Naive thymus-derived CD4-positive, alpha-beta T cell (primary cell): ENCODE measurements at regions not wholly inside any gene's neighbourhood (a gene's known extent, or its start where the extent isn't known, plus 50 kb on each side); places are given as distances from the start of the nearest gene placed in this dataset.

ENCODE experiments used
- ATAC-seq: fragments of 150-1000 bp; cut with Tn5 transposase; 2 replicates; pipeline ENCODE4 v1.10.0; 2021; ENCODE audit warnings: mild to moderate bottlenecking, moderate library complexity
- CTCF ChIA-PET: fragments of 350-600 bp; sonication (Branson Sonifier 250); formaldehyde crosslinking; loops from one replicate; lab custom pipeline; 2021; ENCODE audit warnings: antibody characterized with exemption; lab: Charles Lee
- POLR2A ChIA-PET: fragments of 350-600 bp; sonication (Branson Sonifier 250); formaldehyde crosslinking; loops from one replicate; lab custom pipeline; 2021; ENCODE audit warnings: antibody characterized with exemption, inconsistent platforms; lab: Charles Lee
- DNase-seq, 9 donors: peaks; one replicate each; pipeline versions ENCODE4 v3.0.0 to v3.0.0-alpha.2; 2020 to 2022; ENCODE audit warnings: mixed read lengths in 1 of 9
- H3K27ac ChIP-seq: one replicate; pipeline ENCODE4 v1.7.0; 2013; ENCODE audit warnings: mild to moderate bottlenecking, low read depth, low read length, moderate library complexity
- H3K27me3 ChIP-seq, 2 donors: one replicate each; pipeline ENCODE4 v1.7.0; 2013; ENCODE audit warnings: low read length in 2 of 2, mild to moderate bottlenecking in 2 of 2, moderate library complexity in 2 of 2; ENCODE audit not compliant: control insufficient read depth in 2 of 2, insufficient read depth in 2 of 2
- H3K36me3 ChIP-seq, 3 experiments: 1 replicate in 2 of 3; 2 replicates in 1 of 3; pipeline ENCODE4 v1.7.0; 2013; ENCODE audit warnings: low read length in 3 of 3, mild to moderate bottlenecking in 3 of 3, moderate library complexity in 1 of 3; ENCODE audit not compliant: insufficient read depth in 3 of 3, control insufficient read depth in 2 of 3
- H3K4me1 ChIP-seq, 2 donors: one replicate each; pipeline ENCODE4 v1.7.0; 2013; ENCODE audit warnings: low read length in 2 of 2, mild to moderate bottlenecking in 2 of 2, moderate library complexity in 1 of 2; ENCODE audit not compliant: control insufficient read depth in 2 of 2, insufficient read depth in 2 of 2
- H3K4me3 ChIP-seq: 2 replicates; pipeline ENCODE4 v1.7.0; 2013; ENCODE audit warnings: mild to moderate bottlenecking, low read length
- H3K9me3 ChIP-seq, 3 experiments: 1 replicate in 2 of 3; 2 replicates in 1 of 3; pipeline ENCODE4 v1.7.0; 2013; ENCODE audit warnings: low read length in 3 of 3; ENCODE audit not compliant: control insufficient read depth in 2 of 3
- H3K27ac Mint-ChIP-seq, 9 donors: one replicate each; pipeline ENCODE4 v1.8.0; 2020 to 2022; ENCODE audit warnings: mixed read lengths in 9 of 9, mild to moderate bottlenecking in 8 of 9, moderate library complexity in 5 of 9, inconsistent platforms in 2 of 9
- H3K27me3 Mint-ChIP-seq, 5 donors: one replicate each; pipeline ENCODE4 v1.8.0; 2021 to 2022; ENCODE audit warnings: mixed read lengths in 5 of 5, mild to moderate bottlenecking in 1 of 5
- H3K36me3 Mint-ChIP-seq, 5 donors: one replicate each; pipeline ENCODE4 v1.8.0; 2020 to 2022; ENCODE audit warnings: mixed read lengths in 5 of 5, mild to moderate bottlenecking in 3 of 5, inconsistent platforms in 1 of 5
- H3K4me1 Mint-ChIP-seq, 7 donors: one replicate each; pipeline ENCODE4 v1.8.0; 2020 to 2022; ENCODE audit warnings: mixed read lengths in 7 of 7, mild to moderate bottlenecking in 3 of 7, inconsistent platforms in 1 of 7
- H3K4me3 Mint-ChIP-seq, 10 donors: one replicate each; pipeline ENCODE4 v1.8.0; 2020 to 2022; ENCODE audit warnings: mild to moderate bottlenecking in 10 of 10, mixed read lengths in 10 of 10, moderate library complexity in 6 of 10, inconsistent platforms in 2 of 10
- H3K9me3 Mint-ChIP-seq, 11 donors: one replicate each; pipeline ENCODE4 v1.8.0; 2020 to 2022; ENCODE audit warnings: mixed read lengths in 11 of 11, mild to moderate bottlenecking in 4 of 11, inconsistent platforms in 1 of 11, moderate library complexity in 1 of 11
- intact Hi-C, 2 donors: fragments of 100-400 bp; cut with micrococcal nuclease; formaldehyde crosslinking; loops; one replicate each; pipeline ENCODE4 v1.15.1; 2023

GRCh38 chr5:63655043-63655442 is 307.2 kb downstream of the HTR1A start:
- intact Hi-C loops, result no loop called here
- Mint-ChIP-seq H3K9me3 (peaks cover 0 to 26% (median 4%) of the 10 kb centered on the region in 11 donors), H3K27me3 (no peaks in the 10 kb centered on the region), H3K4me3 (no peak overlapping the region), H3K4me1 (no peaks in the 10 kb centered on the region), H3K36me3 (no peaks in the 10 kb centered on the region), H3K27ac (no peak overlapping the region)
- CTCF ChIA-PET, result no interaction called here
- Histone ChIP-seq H3K4me3 (no peak overlapping the region), H3K27ac (no peak overlapping the region), H3K9me3 (no peaks in the 10 kb centered on the region), H3K36me3 (no peaks in the 10 kb centered on the region), H3K4me1 (no peaks in the 10 kb centered on the region), H3K27me3 (no peaks in the 10 kb centered on the region)
- no peak for DNase-seq
- POLR2A ChIA-PET, result no interaction called here
- ATAC-seq, result no peak

GRCh38 chr5:63650581-63650980 is 311.7 kb downstream of the HTR1A start:
- Mint-ChIP-seq H3K9me3 (peaks cover 0 to 9% (median 5%) of the 10 kb centered on the region in 11 donors), H3K27me3 (no peaks in the 10 kb centered on the region), H3K36me3 (no peaks in the 10 kb centered on the region), H3K27ac (no peak overlapping the region), H3K4me1 (no peaks in the 10 kb centered on the region), H3K4me3 (no peak overlapping the region)
- ChIA-PET CTCF (no interaction called here), POLR2A (no interaction called here)
- Histone ChIP-seq H3K36me3 (no peaks in the 10 kb centered on the region), H3K27me3 (no peaks in the 10 kb centered on the region), H3K27ac (no peak overlapping the region), H3K4me3 (no peak overlapping the region), H3K9me3 (no peaks in the 10 kb centered on the region), H3K4me1 (no peaks in the 10 kb centered on the region)
- no peak for DNase-seq
- intact Hi-C loops, result no loop called here
- ATAC-seq, result no peak

GRCh38 chr5:63648376-63648775 is 313.9 kb downstream of the HTR1A start:
- no peaks in the 10 kb centered on the region for H3K36me3 Mint-ChIP-seq
- ChIA-PET POLR2A (no interaction called here), CTCF (no interaction called here)
- Histone ChIP-seq H3K36me3 (no peaks in the 10 kb centered on the region), H3K4me1 (no peaks in the 10 kb centered on the region), H3K27ac (no peak overlapping the region), H3K9me3 (no peaks in the 10 kb centered on the region), H3K4me3 (no peak overlapping the region), H3K27me3 (no peaks in the 10 kb centered on the region)
- no peaks in the 10 kb centered on the region for H3K27me3 Mint-ChIP-seq
- peaks cover 0 to 11% (median 3%) of the 10 kb centered on the region in 11 donors for H3K9me3 Mint-ChIP-seq
- H3K4me3 Mint-ChIP-seq, result no peak overlapping the region
- ATAC-seq, result no peak
- H3K4me1 Mint-ChIP-seq, result no peaks in the 10 kb centered on the region
- intact Hi-C loops, result no loop called here
- no peak for DNase-seq
- no peak overlapping the region for H3K27ac Mint-ChIP-seq

- ChIA-PET POLR2A (no interaction called here), CTCF (no interaction called here)
- no peaks in the 10 kb centered on the region for H3K4me1 Mint-ChIP-seq
- Histone ChIP-seq H3K9me3 (no peaks in the 10 kb centered on the region), H3K4me1 (no peaks in the 10 kb centered on the region), H3K4me3 (no peak overlapping the region), H3K27ac (no peak overlapping the region), H3K27me3 (no peaks in the 10 kb centered on the region), H3K36me3 (no peaks in the 10 kb centered on the region)
- ATAC-seq (no peak), DNase-seq (no peak)
- H3K4me3 Mint-ChIP-seq, result no peak overlapping the region
- intact Hi-C loops, result no loop called here
- peaks cover 0 to 19% (median 6%) of the 10 kb centered on the region in 11 donors for H3K9me3 Mint-ChIP-seq
- no peak overlapping the region for H3K27ac Mint-ChIP-seq
- no peaks in the 10 kb centered on the region for H3K36me3 Mint-ChIP-seq
- no peaks in the 10 kb centered on the region for H3K27me3 Mint-ChIP-seq
These were observed 332.2 kb downstream of the HTR1A start for GRCh38 chr5:63629951-63630630.

GRCh38 chr5:63613442-63613841 is 348.8 kb downstream of the HTR1A start:
- H3K4me1 Mint-ChIP-seq, result no peaks in the 10 kb centered on the region
- no peaks in the 10 kb centered on the region for H3K36me3 Mint-ChIP-seq
- Histone ChIP-seq H3K27me3 (no peaks in the 10 kb centered on the region), H3K36me3 (no peaks in the 10 kb centered on the region), H3K9me3 (peaks cover 0 to 3% (median 0%) of the 10 kb centered on the region in 3 experiments), H3K4me1 (no peaks in the 10 kb centered on the region), H3K27ac (no peak overlapping the region), H3K4me3 (no peak overlapping the region)
- H3K27ac Mint-ChIP-seq, result no peak overlapping the region
- H3K9me3 Mint-ChIP-seq, result peaks cover 0 to 9% (median 2%) of the 10 kb centered on the region in 11 donors
- ATAC-seq (no peak), DNase-seq (no peak)
- H3K4me3 Mint-ChIP-seq, result no peak overlapping the region
- no peaks in the 10 kb centered on the region for H3K27me3 Mint-ChIP-seq
- ChIA-PET CTCF (no interaction called here), POLR2A (no interaction called here)
- intact Hi-C loops, result no loop called here

GRCh38 chr5:63603996-63604395 is 358.2 kb downstream of the HTR1A start:
- H3K27ac Mint-ChIP-seq, result no peak overlapping the region
- Histone ChIP-seq H3K4me1 (no peaks in the 10 kb centered on the region), H3K27me3 (no peaks in the 10 kb centered on the region), H3K27ac (no peak overlapping the region), H3K4me3 (no peak overlapping the region), H3K9me3 (no peaks in the 10 kb centered on the region), H3K36me3 (no peaks in the 10 kb centered on the region)
- H3K27me3 Mint-ChIP-seq, result no peaks in the 10 kb centered on the region
- intact Hi-C loops, result no loop called here
- POLR2A ChIA-PET, result no interaction called here
- CTCF ChIA-PET, result no interaction called here
- no peak overlapping the region for H3K4me3 Mint-ChIP-seq
- no peak for DNase-seq
- no peaks in the 10 kb centered on the region for H3K4me1 Mint-ChIP-seq
- no peak for ATAC-seq
- peaks cover 0 to 21% (median 11%) of the 10 kb centered on the region in 11 donors for H3K9me3 Mint-ChIP-seq
- H3K36me3 Mint-ChIP-seq, result no peaks in the 10 kb centered on the region

GRCh38 chr5:63602971-63603370 is 359.3 kb downstream of the HTR1A start:
- ChIA-PET CTCF (no interaction called here), POLR2A (no interaction called here)
- Mint-ChIP-seq H3K4me3 (no peak overlapping the region), H3K9me3 (peaks cover 0 to 18% (median 10%) of the 10 kb centered on the region in 11 donors), H3K4me1 (no peaks in the 10 kb centered on the region), H3K27me3 (no peaks in the 10 kb centered on the region), H3K27ac (no peak overlapping the region), H3K36me3 (no peaks in the 10 kb centered on the region)
- Histone ChIP-seq H3K27ac (no peak overlapping the region), H3K27me3 (no peaks in the 10 kb centered on the region), H3K4me3 (no peak overlapping the region), H3K9me3 (no peaks in the 10 kb centered on the region), H3K36me3 (no peaks in the 10 kb centered on the region), H3K4me1 (no peaks in the 10 kb centered on the region)
- intact Hi-C loops, result no loop called here
- DNase-seq (no peak), ATAC-seq (no peak)
